Astrocyte of the cerebellum (primary cell): ENCODE measurements at regions not wholly inside any gene's neighbourhood (a gene's known extent, or its start where the extent isn't known, plus 50 kb on each side); places are given as distances from the start of the nearest gene placed in this dataset.

Experiments used
- DNase-seq: peaks from one replicate; pipeline ENCODE4 v3.0.0-alpha.2; 2011; ENCODE audit warnings: low read depth
- H3K4me3 ChIP-seq: 2 replicates; pipeline ENCODE4 v1.5.1; 2011; ENCODE audit warnings: mild to moderate bottlenecking, low read depth, low read length, moderate library complexity
- in situ Hi-C: cut with HindIII; loops from 2 replicates; pipeline ENCODE4 v1.10.0; 2017; ENCODE audit warnings: low sequenced_read_pairs
- TF ChIP-seq, protein P1 (sequence below): IDR thresholded peaks from 2 replicates; pipeline ENCODE4 v1.5.1; 2012; ENCODE audit warnings: low read length, low read depth, moderate library complexity, mild to moderate bottlenecking; ENCODE audit errors: missing control alignments

GRCh38 chr2:34252111-34252510, 653.0 kb upstream of the FAM98A start:
- TF ChIP-seq, protein P1, sequence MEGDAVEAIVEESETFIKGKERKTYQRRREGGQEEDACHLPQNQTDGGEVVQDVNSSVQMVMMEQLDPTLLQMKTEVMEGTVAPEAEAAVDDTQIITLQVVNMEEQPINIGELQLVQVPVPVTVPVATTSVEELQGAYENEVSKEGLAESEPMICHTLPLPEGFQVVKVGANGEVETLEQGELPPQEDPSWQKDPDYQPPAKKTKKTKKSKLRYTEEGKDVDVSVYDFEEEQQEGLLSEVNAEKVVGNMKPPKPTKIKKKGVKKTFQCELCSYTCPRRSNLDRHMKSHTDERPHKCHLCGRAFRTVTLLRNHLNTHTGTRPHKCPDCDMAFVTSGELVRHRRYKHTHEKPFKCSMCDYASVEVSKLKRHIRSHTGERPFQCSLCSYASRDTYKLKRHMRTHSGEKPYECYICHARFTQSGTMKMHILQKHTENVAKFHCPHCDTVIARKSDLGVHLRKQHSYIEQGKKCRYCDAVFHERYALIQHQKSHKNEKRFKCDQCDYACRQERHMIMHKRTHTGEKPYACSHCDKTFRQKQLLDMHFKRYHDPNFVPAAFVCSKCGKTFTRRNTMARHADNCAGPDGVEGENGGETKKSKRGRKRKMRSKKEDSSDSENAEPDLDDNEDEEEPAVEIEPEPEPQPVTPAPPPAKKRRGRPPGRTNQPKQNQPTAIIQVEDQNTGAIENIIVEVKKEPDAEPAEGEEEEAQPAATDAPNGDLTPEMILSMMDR: no peak

GRCh38 chr2:34251578-34251977, 652.5 kb upstream of the FAM98A start:
- in situ Hi-C loops: no loop called here
- no peak for DNase-seq
- H3K4me3 ChIP-seq: no peak overlapping the region
- TF ChIP-seq, protein P1: no peak

More at GRCh38 chr2:34252111-34252510, 653.0 kb upstream of the FAM98A start:
- H3K4me3 ChIP-seq: no peak overlapping the region
- in situ Hi-C loops: no loop called here
- DNase-seq: no peak

DNA sequence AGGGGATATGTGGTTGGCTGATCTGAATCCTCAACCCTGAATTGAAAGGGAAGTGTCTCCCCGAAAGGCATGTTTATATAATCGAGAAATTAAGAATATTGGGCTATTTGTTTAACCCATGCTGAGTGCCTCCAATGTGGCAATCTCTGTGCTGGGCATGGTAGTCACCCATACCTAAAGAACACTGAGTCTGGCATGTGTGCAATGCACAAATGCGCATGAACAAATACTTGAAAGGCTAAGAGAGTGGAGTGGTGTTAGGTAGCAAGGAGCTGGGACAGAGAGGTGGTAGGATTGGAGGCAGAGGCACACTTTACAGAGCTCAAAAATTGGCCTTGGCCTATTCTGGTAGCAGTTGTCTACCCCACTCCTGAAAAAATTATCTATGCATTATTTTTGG, 645.1 kb upstream of the FAM98A start:
- TF ChIP-seq, protein P1: no peak
- no peak for DNase-seq
- no peak overlapping the region for H3K4me3 ChIP-seq
- in situ Hi-C loops: no loop called here

DNA sequence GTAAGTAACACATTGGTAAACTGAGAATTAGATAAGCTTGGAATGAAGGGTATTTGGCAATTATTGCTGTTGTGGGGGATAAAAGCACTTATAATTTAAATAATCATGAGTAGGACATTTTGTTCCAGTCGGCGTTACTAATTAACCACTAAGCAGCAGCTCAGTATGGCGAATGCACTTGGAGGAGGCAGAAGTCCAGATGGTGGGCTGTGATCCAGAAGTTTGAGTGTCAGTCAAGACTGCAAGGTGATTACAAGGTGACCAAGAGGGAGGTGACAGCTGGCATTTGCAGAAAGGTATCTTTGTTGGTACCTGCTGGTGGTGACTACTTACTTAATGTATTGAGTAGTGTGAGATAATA, 643.6 kb upstream of the FAM98A start:
- in situ Hi-C loops: no loop called here
- H3K4me3 ChIP-seq: no peak overlapping the region
- TF ChIP-seq, protein P1: no peak
- peak; percentile 18 for DNase-seq

DNA sequence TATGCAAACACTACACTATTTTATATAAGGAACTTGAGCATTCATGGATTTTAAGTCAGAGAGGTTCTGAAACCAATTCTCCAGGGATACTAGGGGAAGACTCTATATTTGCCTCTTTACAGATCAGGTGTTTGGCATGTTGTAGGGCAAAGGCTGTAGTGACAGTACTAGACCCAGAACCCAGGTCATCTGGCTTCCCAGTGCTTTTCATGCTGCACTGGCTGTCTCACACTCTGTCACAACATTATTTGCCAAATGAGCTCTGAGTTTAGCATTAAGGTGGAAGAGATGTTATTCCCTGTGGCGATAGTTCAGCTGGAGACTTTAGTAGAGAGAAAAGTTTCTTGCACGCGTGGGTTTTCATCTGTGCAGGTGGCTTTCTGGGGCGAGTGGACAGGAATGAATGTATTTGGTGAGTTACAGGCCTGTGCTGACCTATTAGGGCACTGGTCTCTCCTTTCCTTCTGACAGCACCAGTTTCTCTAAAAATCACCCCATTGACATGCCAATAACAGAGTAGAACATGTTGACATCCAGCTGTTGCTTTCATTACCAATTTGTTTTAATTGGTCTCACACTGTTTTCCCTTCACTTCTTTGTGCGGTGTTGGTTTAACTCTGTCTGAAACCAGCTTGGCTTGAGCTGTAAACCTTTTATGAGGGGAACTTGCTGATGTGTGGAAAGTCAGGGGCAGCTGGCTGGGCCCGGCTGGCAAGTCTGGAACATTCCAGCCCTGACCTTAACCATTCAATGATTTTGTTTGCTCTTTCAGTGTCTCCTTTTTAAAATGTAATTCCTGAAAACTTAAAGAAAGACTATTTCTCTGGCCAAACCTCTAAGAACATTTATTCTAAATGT, 643.0 kb upstream of the FAM98A start:
- no peak overlapping the region for H3K4me3 ChIP-seq
- in situ Hi-C loops: no loop called here
- no peak for DNase-seq
- TF ChIP-seq, protein P1: no peak

GRCh38 chr2:34239511-34239910, 640.4 kb upstream of the FAM98A start:
- no peak for DNase-seq
- in situ Hi-C loops: no loop called here
- TF ChIP-seq, protein P1: no peak

More at GRCh38 chr2:34239511-34239910, 640.4 kb upstream of the FAM98A start:
- H3K4me3 ChIP-seq: no peak overlapping the region
